Left ventricle myocardium superior (tissue), 1 donor: ENCODE measurements at regions not wholly inside any gene's neighbourhood (a gene's known extent, or its start where the extent isn't known, plus 50 kb on each side); places are given as distances from the start of the nearest gene placed in this dataset.
"Not testable (repeated sequence)": the region's sequence is repeated elsewhere in the genome, so short reads cannot be mapped to it uniquely, and the experiment has no call there.

Experiments
- ATAC-seq: fragments of 200-7000 bp; cut with Tn5 transposase; one replicate; pipeline ENCODE4 v1.9.1; 2020; ENCODE audit warnings: mild to moderate bottlenecking, moderate library complexity
- DNase-seq: peaks from one replicate; pipeline ENCODE4 v3.0.0-alpha.2; 2020
- intact Hi-C: fragments of 100-400 bp; cut with micrococcal nuclease; formaldehyde crosslinking; loops from one replicate; pipeline ENCODE4 v1.11.0; 2022
- donor health status: DM: no; HTN: yes; CAD: no; lungs with severe emphysema.

GRCh38 chr21:8757399-8758093 lies 1763.8 kb upstream of the TPTE start:
- intact Hi-C loops, DNase-seq, ATAC-seq: not testable (repeated sequence)

GRCh38 chr21:8758921-8759367 lies 1762.4 kb upstream of the TPTE start:
- DNase-seq, ATAC-seq, intact Hi-C loops: not testable (repeated sequence)

- intact Hi-C loops, ATAC-seq, DNase-seq: not testable (repeated sequence)
These were observed 1759.1 kb upstream of the TPTE start for GRCh38 chr21:8762241-8762640.

- ATAC-seq, intact Hi-C loops, DNase-seq: not testable (repeated sequence)
These were observed 1757.0 kb upstream of the TPTE start for GRCh38 chr21:8764416-8764815.

GRCh38 chr21:8766142-8766541 lies 1755.2 kb upstream of the TPTE start:
- intact Hi-C loops, ATAC-seq, DNase-seq: not testable (repeated sequence)

- DNase-seq, intact Hi-C loops, ATAC-seq: not testable (repeated sequence)
These were observed 1748.4 kb upstream of the TPTE start for GRCh38 chr21:8772910-8773514.

GRCh38 chr21:8775591-8776215 lies 1745.7 kb upstream of the TPTE start:
- intact Hi-C loops, DNase-seq, ATAC-seq: not testable (repeated sequence)

- ATAC-seq, DNase-seq, intact Hi-C loops: not testable (repeated sequence)
These were observed 1744.1 kb upstream of the TPTE start for GRCh38 chr21:8777260-8777659.

- DNase-seq, intact Hi-C loops: not testable (repeated sequence)
These were observed 1742.9 kb upstream of the TPTE start for GRCh38 chr21:8778323-8779085.

GRCh38 chr21:8812840-8813239 lies 1708.5 kb upstream of the TPTE start:
- ATAC-seq, DNase-seq, intact Hi-C loops: not testable (repeated sequence)

More at GRCh38 chr21:8778323-8779085, 1742.9 kb upstream of the TPTE start:
- ATAC-seq = not testable (repeated sequence)

- intact Hi-C loops = not testable (repeated sequence)
- peak; percentile 17 for DNase-seq
These were observed 1687.1 kb upstream of the TPTE start for GRCh38 chr21:8834264-8834663.

More at GRCh38 chr21:8834264-8834663, 1687.1 kb upstream of the TPTE start:
- not testable (repeated sequence) for ATAC-seq
